ENCODE measurements at regions not wholly inside any gene's neighbourhood (a gene's known extent, or its start where the extent isn't known, plus 50 kb on each side); places are given as distances from the start of the nearest gene placed in this dataset.

GRCh38 chr2:12918835-12919445, 202.2 kb downstream of the TRIB2 start:
- Histone ChIP-seq H3K4me1 (ENCODE audit: insufficient read depth, low read length) (no peaks in the 10 kb centered on the region), H3K23ac (ENCODE audit: insufficient read length, low read depth, low read length) (no peak overlapping the region), H3K27ac (ENCODE audit: insufficient read length, low read depth, low read length) (no peak overlapping the region), H3K23me2 (ENCODE audit: insufficient read length, low read depth, low read length, poor library complexity, severe bottlenecking) (no peaks in the 10 kb centered on the region), H4K5ac (ENCODE audit: insufficient read length, low read depth, low read length) (no peak overlapping the region), H3K4me2 (ENCODE audit: insufficient read depth, insufficient read length, low read length) (no peak overlapping the region), H3K9me3 (ENCODE audit: control insufficient read depth, low read depth, low read length) (no peaks in the 10 kb centered on the region), H2BK5ac (ENCODE audit: insufficient read length, low read length) (no peak overlapping the region), H3K9ac (ENCODE audit: extremely low read depth, insufficient read length, low read length) (no peak overlapping the region), H2BK20ac (ENCODE audit: low read depth, low read length, poor library complexity, severe bottlenecking) (no peak overlapping the region), H4K8ac (replicated peaks; ENCODE audit: insufficient read length, low read depth, low read length) (no peak overlapping the region), H3T11ph (ENCODE audit: low read length) (no peak overlapping the region), H2BK15ac (ENCODE audit: low read depth, low read length) (no peak overlapping the region), H3K56ac (ENCODE audit: insufficient read length, low read depth, low read length) (no peak overlapping the region), H4K20me1 (ENCODE audit: control insufficient read depth, insufficient read depth, insufficient read length) (no peaks in the 10 kb centered on the region), H3K27me3 (ENCODE audit: insufficient read depth, low read length) (no peaks in the 10 kb centered on the region), H3K14ac (ENCODE audit: insufficient read depth, low read length) (no peak overlapping the region), H3K4ac (ENCODE audit: low read depth, low read length) (no peak overlapping the region), H2AFZ (ENCODE audit: low read length) (no peak overlapping the region), H3K79me2 (ENCODE audit: insufficient read depth, low read length) (no peaks in the 10 kb centered on the region), H2BK12ac (ENCODE audit: insufficient read length, low read depth, low read length) (no peak overlapping the region), H4K91ac (ENCODE audit: insufficient read length, low read depth, low read length) (no peak overlapping the region), H2BK120ac (ENCODE audit: low read depth, low read length, poor library complexity, severe bottlenecking) (no peak overlapping the region), H3K79me1 (ENCODE audit: insufficient read depth, low read depth, low read length, poor library complexity, severe bottlenecking) (no peaks in the 10 kb centered on the region), H3K18ac (ENCODE audit: insufficient read length, low read depth, low read length) (no peak overlapping the region), H2AK5ac (ENCODE audit: insufficient read length, low read length) (no peak overlapping the region)
- DNase-seq: no peak
- no peak for TF ChIP-seq CTCF (conservative IDR thresholded peaks at IDR 0.05)
- no peaks in the 10 kb centered on the region; the same call in none of the 2 replicates for H3K27me3 Mint-ChIP-seq (ENCODE audit: low read depth)
- no peaks in the 10 kb centered on the region for H3K4me1 Mint-ChIP-seq
- WGBS (ENCODE audit: extremely low coverage, insufficient read length, low lambda C conversion rate): no CpG with 5 or more reads among the region's 7 CpGs
- no peaks in the 10 kb centered on the region for H3K36me3 Mint-ChIP-seq (ENCODE audit: insufficient read depth in 1 of 3, low read depth in 3 of 3)
- H3K27ac Mint-ChIP-seq: no peak overlapping the region
- H3K4me3 Mint-ChIP-seq: no peak overlapping the region
- H3K9me3 Mint-ChIP-seq: peaks cover 0 to 2% of the 10 kb centered on the region in 2 experiments; a peak in 1 of 5 replicates
